ENCODE measurements at regions not wholly inside any gene's neighbourhood (a gene's known extent, or its start where the extent isn't known, plus 50 kb on each side); places are given as distances from the start of the nearest gene placed in this dataset.

GRCh38 chr16:73775841-73776388 lies 520.7 kb upstream of the PSMD7 start:
- Histone ChIP-seq H3K4me3 (ENCODE audit: low read length in 2 of 2) (no peak overlapping the region), H3K27ac (ENCODE audit: low read depth in 1 of 2, low read length in 1 of 2) (no peak overlapping the region), H3K4me1 (ENCODE audit: control insufficient read depth in 2 of 2, insufficient read depth in 2 of 2, low read length in 2 of 2) (no peaks in the 10 kb centered on the region), H3K36me3 (ENCODE audit: control insufficient read depth in 2 of 2, insufficient read depth in 2 of 2, low read length in 1 of 2) (no peaks in the 10 kb centered on the region), H3K27me3 (ENCODE audit: control insufficient read depth in 2 of 2, insufficient read depth in 1 of 2, low read length in 1 of 2) (no peaks in the 10 kb centered on the region), H3K9me3 (ENCODE audit: control insufficient read depth in 2 of 2, insufficient read depth in 1 of 2, low read length in 1 of 2) (no peaks in the 10 kb centered on the region)
- WGBS: 81% methylated on average over 10 of the region's 10 CpGs
- DNase-seq (ENCODE audit: low read depth in 6 of 9, low spot score in 9 of 9): no peak

- no peak for DNase-seq (ENCODE audit: low read depth in 6 of 9, low spot score in 9 of 9)
- no peaks in the 10 kb centered on the region for H3K9me3 ChIP-seq (ENCODE audit: control insufficient read depth in 2 of 2, insufficient read depth in 1 of 2, low read length in 1 of 2)
- WGBS: 96% methylated on average over 4 of the region's 4 CpGs
- no peaks in the 10 kb centered on the region for H3K4me1 ChIP-seq (ENCODE audit: control insufficient read depth in 2 of 2, insufficient read depth in 2 of 2, low read length in 2 of 2)
- no peak overlapping the region for H3K4me3 ChIP-seq (ENCODE audit: low read length in 2 of 2)
- no peaks in the 10 kb centered on the region for H3K36me3 ChIP-seq (ENCODE audit: control insufficient read depth in 2 of 2, insufficient read depth in 2 of 2, low read length in 1 of 2)
- H3K27me3 ChIP-seq (ENCODE audit: control insufficient read depth in 2 of 2, insufficient read depth in 1 of 2, low read length in 1 of 2): no peaks in the 10 kb centered on the region
- H3K27ac ChIP-seq (ENCODE audit: low read depth in 1 of 2, low read length in 1 of 2): no peak overlapping the region
These were observed 525.2 kb upstream of the PSMD7 start for GRCh38 chr16:73771196-73772064.

GRCh38 chr16:73768786-73769203 lies 527.8 kb upstream of the PSMD7 start:
- no peaks in the 10 kb centered on the region for H3K4me1 ChIP-seq (ENCODE audit: control insufficient read depth in 2 of 2, insufficient read depth in 2 of 2, low read length in 2 of 2)
- H3K27me3 ChIP-seq (ENCODE audit: control insufficient read depth in 2 of 2, insufficient read depth in 1 of 2, low read length in 1 of 2): no peaks in the 10 kb centered on the region
- DNase-seq (ENCODE audit: low read depth in 6 of 9, low spot score in 9 of 9): no peak
- H3K9me3 ChIP-seq (ENCODE audit: control insufficient read depth in 2 of 2, insufficient read depth in 1 of 2, low read length in 1 of 2): no peaks in the 10 kb centered on the region
- H3K4me3 ChIP-seq (ENCODE audit: low read length in 2 of 2): no peak overlapping the region
- no peak overlapping the region for H3K27ac ChIP-seq (ENCODE audit: low read depth in 1 of 2, low read length in 1 of 2)
- 87% methylated on average over 3 of the region's 3 CpGs for WGBS
- no peaks in the 10 kb centered on the region for H3K36me3 ChIP-seq (ENCODE audit: control insufficient read depth in 2 of 2, insufficient read depth in 2 of 2, low read length in 1 of 2)

DNA sequence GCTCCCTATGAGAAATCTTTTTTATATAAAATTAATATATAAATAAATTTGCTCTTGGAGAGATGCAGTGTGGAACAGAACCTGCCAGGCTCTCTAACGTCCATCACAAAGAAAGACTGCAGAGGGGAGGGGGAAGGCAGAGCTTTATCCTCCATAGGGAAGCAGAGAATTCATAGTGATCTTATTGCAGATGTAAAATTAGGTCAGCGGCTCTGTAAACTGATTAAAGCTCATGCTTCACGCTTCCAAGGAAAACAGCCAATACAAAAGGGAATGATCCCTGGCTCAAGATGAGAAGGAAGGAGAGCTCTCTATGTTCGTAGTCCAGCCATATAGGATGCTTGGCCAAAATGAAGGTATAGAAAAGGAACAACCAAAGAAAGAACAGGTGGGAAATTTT lies 532.3 kb upstream of the PSMD7 start:
- H3K9me3 ChIP-seq (ENCODE audit: control insufficient read depth in 2 of 2, insufficient read depth in 1 of 2, low read length in 1 of 2): no peaks in the 10 kb centered on the region
- no peak for DNase-seq (ENCODE audit: low read depth in 6 of 9, low spot score in 9 of 9)

DNA sequence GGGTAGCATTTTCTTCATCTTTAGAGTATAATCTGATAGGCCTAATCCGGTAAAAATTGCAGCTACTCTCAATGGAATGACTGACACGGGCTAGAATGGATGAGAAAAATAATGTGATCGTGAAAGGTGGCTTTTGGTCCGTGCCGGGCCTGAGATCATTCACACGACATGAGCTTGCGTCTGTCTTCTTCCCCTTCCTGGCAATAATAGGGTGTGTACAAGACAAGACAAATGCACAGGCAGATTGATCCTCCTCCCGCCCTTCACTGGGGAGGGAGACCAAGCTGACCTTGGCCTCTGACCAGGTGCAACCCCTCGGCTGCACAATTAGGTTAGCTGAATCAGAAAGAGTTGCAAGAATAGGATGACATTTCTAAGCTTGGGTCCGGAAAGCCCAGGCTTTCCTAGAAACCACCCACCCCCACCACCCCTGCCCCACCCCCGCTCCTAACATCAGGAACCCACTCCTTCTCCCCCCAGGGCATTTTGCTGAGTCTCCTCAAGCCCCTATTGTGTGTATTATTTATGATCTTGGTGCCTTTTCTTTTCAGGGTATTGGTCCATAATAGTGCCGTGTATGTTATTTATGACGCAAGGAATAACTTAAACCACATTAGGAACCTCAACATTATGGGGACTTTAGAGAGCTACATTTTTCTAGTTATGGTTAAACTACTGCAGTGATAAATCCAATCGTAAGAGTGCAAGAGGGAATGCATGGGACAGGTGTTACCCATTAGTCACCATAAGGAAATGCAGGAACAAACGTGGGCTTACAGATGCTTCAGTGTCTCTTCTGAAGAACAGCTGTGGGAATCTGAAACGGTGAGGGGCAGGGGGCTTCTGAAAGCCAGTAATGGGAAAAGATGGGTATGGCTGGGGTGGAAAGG lies 540.1 kb upstream of the PSMD7 start:
- H3K27ac ChIP-seq (ENCODE audit: low read depth in 1 of 2, low read length in 1 of 2): no peak overlapping the region
- H3K9me3 ChIP-seq (ENCODE audit: control insufficient read depth in 2 of 2, insufficient read depth in 1 of 2, low read length in 1 of 2): no peaks in the 10 kb centered on the region
- H3K36me3 ChIP-seq (ENCODE audit: control insufficient read depth in 2 of 2, insufficient read depth in 2 of 2, low read length in 1 of 2): no peaks in the 10 kb centered on the region
- no peak overlapping the region for H3K4me3 ChIP-seq (ENCODE audit: low read length in 2 of 2)
- DNase-seq (ENCODE audit: low read depth in 6 of 9, low spot score in 9 of 9): no peak
- WGBS: 88% methylated on average over 16 of the region's 16 CpGs
- H3K27me3 ChIP-seq (ENCODE audit: control insufficient read depth in 2 of 2, insufficient read depth in 1 of 2, low read length in 1 of 2): no peaks in the 10 kb centered on the region
- no peaks in the 10 kb centered on the region for H3K4me1 ChIP-seq (ENCODE audit: control insufficient read depth in 2 of 2, insufficient read depth in 2 of 2, low read length in 2 of 2)

More for the DNA sequence above, 532.3 kb upstream of the PSMD7 start:
- no peak overlapping the region for H3K4me3 ChIP-seq (ENCODE audit: low read length in 2 of 2)
- no peaks in the 10 kb centered on the region for H3K36me3 ChIP-seq (ENCODE audit: control insufficient read depth in 2 of 2, insufficient read depth in 2 of 2, low read length in 1 of 2)
- H3K27me3 ChIP-seq (ENCODE audit: control insufficient read depth in 2 of 2, insufficient read depth in 1 of 2, low read length in 1 of 2): no peaks in the 10 kb centered on the region
- H3K4me1 ChIP-seq (ENCODE audit: control insufficient read depth in 2 of 2, insufficient read depth in 2 of 2, low read length in 2 of 2): no peaks in the 10 kb centered on the region
- WGBS: 66% methylated on average over 4 of the region's 4 CpGs
- H3K27ac ChIP-seq (ENCODE audit: low read depth in 1 of 2, low read length in 1 of 2): no peak overlapping the region

DNA sequence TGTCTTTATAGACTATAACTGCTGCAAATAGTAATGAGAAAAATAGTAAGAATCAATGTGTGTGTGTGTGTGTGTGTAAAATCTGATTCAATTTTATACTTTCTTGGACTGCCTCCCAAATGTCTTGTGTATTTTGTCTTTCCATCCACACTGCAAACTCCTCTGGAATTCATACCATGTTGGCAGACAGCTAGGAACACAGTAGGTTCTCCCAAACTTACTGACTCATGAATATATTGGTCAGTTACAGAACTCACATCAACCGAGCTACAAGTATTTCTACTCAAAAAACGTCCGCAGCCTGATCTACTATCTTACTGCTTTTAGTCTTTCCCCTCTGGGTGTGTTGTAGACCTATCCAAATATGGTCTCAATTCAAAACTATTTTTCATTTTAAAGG lies 542.7 kb upstream of the PSMD7 start:
- 95% methylated on average over 3 of the region's 3 CpGs for WGBS
- no peak overlapping the region for H3K4me3 ChIP-seq (ENCODE audit: low read length in 2 of 2)
- H3K36me3 ChIP-seq (ENCODE audit: control insufficient read depth in 2 of 2, insufficient read depth in 2 of 2, low read length in 1 of 2): no peaks in the 10 kb centered on the region
- DNase-seq (ENCODE audit: low read depth in 6 of 9, low spot score in 9 of 9): no peak
- no peaks in the 10 kb centered on the region for H3K9me3 ChIP-seq (ENCODE audit: control insufficient read depth in 2 of 2, insufficient read depth in 1 of 2, low read length in 1 of 2)
- H3K27ac ChIP-seq (ENCODE audit: low read depth in 1 of 2, low read length in 1 of 2): no peak overlapping the region
- H3K27me3 ChIP-seq (ENCODE audit: control insufficient read depth in 2 of 2, insufficient read depth in 1 of 2, low read length in 1 of 2): no peaks in the 10 kb centered on the region
- H3K4me1 ChIP-seq (ENCODE audit: control insufficient read depth in 2 of 2, insufficient read depth in 2 of 2, low read length in 2 of 2): no peaks in the 10 kb centered on the region

GRCh38 chr16:73750639-73751038 lies 546.0 kb upstream of the PSMD7 start:
- Histone ChIP-seq H3K27ac (ENCODE audit: low read depth in 1 of 2, low read length in 1 of 2) (no peak overlapping the region), H3K9me3 (ENCODE audit: control insufficient read depth in 2 of 2, insufficient read depth in 1 of 2, low read length in 1 of 2) (no peaks in the 10 kb centered on the region), H3K27me3 (ENCODE audit: control insufficient read depth in 2 of 2, insufficient read depth in 1 of 2, low read length in 1 of 2) (no peaks in the 10 kb centered on the region), H3K4me3 (ENCODE audit: low read length in 2 of 2) (no peak overlapping the region), H3K4me1 (ENCODE audit: control insufficient read depth in 2 of 2, insufficient read depth in 2 of 2, low read length in 2 of 2) (no peaks in the 10 kb centered on the region), H3K36me3 (ENCODE audit: control insufficient read depth in 2 of 2, insufficient read depth in 2 of 2, low read length in 1 of 2) (no peaks in the 10 kb centered on the region)
- 75% methylated on average over 3 of the region's 3 CpGs for WGBS
- DNase-seq (ENCODE audit: low read depth in 6 of 9, low spot score in 9 of 9): peak in 1 of 9 donors; percentile 2

DNA sequence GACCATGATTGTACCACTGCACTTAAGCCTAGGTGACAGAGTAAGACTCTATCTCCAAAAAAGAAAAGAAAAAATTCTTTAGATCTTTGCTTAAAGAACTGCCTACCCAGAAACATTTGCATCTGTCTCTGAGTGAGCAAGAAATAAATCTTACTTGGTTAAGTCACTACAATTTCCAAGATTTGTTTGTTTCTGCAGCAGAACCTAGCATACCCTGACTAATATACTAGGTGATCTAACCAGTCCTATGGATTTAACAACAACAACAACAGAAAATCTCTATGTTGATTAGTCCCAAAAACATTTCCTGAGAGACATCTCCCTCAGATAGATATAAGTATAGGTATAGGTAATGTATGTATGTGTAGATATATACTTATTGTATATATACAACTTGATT lies 549.3 kb upstream of the PSMD7 start:
- H3K4me3 ChIP-seq (ENCODE audit: low read length in 2 of 2): no peak overlapping the region
- no peaks in the 10 kb centered on the region for H3K9me3 ChIP-seq (ENCODE audit: control insufficient read depth in 2 of 2, insufficient read depth in 1 of 2, low read length in 1 of 2)
- no peaks in the 10 kb centered on the region for H3K36me3 ChIP-seq (ENCODE audit: control insufficient read depth in 2 of 2, insufficient read depth in 2 of 2, low read length in 1 of 2)
- DNase-seq (ENCODE audit: low read depth in 6 of 9, low spot score in 9 of 9): no peak
- no peak overlapping the region for H3K27ac ChIP-seq (ENCODE audit: low read depth in 1 of 2, low read length in 1 of 2)
- no peaks in the 10 kb centered on the region for H3K4me1 ChIP-seq (ENCODE audit: control insufficient read depth in 2 of 2, insufficient read depth in 2 of 2, low read length in 2 of 2)
- no peaks in the 10 kb centered on the region for H3K27me3 ChIP-seq (ENCODE audit: control insufficient read depth in 2 of 2, insufficient read depth in 1 of 2, low read length in 1 of 2)

DNA sequence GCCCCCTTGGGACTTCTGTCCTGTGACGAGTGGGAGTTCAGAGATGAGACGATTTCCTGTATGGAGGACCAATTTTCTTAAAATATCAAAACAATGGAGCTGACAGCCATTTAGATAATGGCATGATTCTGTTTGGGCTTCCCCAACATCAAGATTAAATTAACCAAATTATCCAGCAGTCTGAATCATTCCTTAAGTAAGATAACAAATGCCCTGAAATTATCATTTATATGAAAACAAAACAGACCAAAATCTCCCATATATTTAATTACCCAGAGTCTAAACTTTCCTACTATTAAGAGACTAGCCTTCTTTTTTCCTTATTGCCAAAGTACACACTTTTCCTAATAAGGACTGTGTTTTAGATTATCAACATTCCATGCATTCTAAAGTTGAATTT lies 550.1 kb upstream of the PSMD7 start:
- H3K4me3 ChIP-seq (ENCODE audit: low read length in 2 of 2): no peak overlapping the region
- H3K36me3 ChIP-seq (ENCODE audit: control insufficient read depth in 2 of 2, insufficient read depth in 2 of 2, low read length in 1 of 2): no peaks in the 10 kb centered on the region
- H3K27ac ChIP-seq (ENCODE audit: low read depth in 1 of 2, low read length in 1 of 2): no peak overlapping the region
- 86% methylated on average over 2 of the region's 2 CpGs for WGBS
- H3K4me1 ChIP-seq (ENCODE audit: control insufficient read depth in 2 of 2, insufficient read depth in 2 of 2, low read length in 2 of 2): no peaks in the 10 kb centered on the region
- no peaks in the 10 kb centered on the region for H3K9me3 ChIP-seq (ENCODE audit: control insufficient read depth in 2 of 2, insufficient read depth in 1 of 2, low read length in 1 of 2)
- H3K27me3 ChIP-seq (ENCODE audit: control insufficient read depth in 2 of 2, insufficient read depth in 1 of 2, low read length in 1 of 2): no peaks in the 10 kb centered on the region
- DNase-seq (ENCODE audit: low read depth in 6 of 9, low spot score in 9 of 9): no peak

All from thymus (tissue), 11 donors.